ENCODE measurements at regions not wholly inside any gene's neighbourhood (a gene's known extent, or its start where the extent isn't known, plus 50 kb on each side); places are given as distances from the start of the nearest gene placed in this dataset.

DNA sequence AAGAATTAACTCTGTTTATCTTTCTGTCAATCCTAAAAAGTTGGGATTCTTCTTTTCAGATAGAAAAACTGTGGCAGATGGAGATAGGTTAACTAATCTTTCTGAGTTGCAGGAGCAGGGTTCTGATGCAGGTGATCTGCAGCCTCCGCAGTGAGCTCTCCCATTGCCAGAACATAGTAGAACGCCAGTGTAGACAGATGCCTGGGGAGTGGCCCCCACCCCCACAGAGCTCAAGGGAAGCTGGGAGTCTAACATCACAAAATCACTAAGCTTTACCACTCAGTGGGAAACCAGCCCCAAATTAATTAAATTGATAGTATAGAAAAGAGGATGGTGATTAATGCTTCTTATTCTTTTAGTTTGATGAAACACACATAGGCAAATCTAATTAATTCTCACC lies 295.0 kb upstream of the ATP10A start:
- ChIA-PET POLR2A (no interaction called here), CTCF (no interaction called here)
- DNase-seq (ENCODE audit: extremely low spot score) = no peak
- TF ChIP-seq, protein P1, sequence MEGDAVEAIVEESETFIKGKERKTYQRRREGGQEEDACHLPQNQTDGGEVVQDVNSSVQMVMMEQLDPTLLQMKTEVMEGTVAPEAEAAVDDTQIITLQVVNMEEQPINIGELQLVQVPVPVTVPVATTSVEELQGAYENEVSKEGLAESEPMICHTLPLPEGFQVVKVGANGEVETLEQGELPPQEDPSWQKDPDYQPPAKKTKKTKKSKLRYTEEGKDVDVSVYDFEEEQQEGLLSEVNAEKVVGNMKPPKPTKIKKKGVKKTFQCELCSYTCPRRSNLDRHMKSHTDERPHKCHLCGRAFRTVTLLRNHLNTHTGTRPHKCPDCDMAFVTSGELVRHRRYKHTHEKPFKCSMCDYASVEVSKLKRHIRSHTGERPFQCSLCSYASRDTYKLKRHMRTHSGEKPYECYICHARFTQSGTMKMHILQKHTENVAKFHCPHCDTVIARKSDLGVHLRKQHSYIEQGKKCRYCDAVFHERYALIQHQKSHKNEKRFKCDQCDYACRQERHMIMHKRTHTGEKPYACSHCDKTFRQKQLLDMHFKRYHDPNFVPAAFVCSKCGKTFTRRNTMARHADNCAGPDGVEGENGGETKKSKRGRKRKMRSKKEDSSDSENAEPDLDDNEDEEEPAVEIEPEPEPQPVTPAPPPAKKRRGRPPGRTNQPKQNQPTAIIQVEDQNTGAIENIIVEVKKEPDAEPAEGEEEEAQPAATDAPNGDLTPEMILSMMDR (IDR thresholded peaks at IDR 0.05; ENCODE audit: control extremely low read depth, extremely low read depth, low read depth, missing control alignments) = no peak

DNA sequence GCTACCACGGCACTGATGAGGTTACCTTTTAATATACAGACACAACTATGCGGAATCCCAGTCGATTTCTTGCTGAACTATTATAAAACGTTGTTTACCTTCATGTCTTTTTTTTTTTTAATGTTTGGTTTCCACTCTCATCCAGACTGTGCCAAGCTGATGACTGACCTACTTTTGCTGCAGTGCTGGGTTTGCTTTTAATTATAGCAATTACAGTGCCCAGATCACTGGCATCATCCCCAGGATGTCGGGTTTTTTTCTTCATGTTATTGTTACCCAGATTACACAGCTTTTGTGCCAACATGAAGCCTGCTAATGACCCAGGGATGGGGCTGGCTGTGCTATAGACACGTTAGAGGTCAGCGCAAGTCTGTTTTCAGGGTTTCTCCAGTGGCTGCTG lies 294.0 kb upstream of the ATP10A start:
- TF ChIP-seq, protein P1 (IDR thresholded peaks at IDR 0.05; ENCODE audit: control extremely low read depth, extremely low read depth, low read depth, missing control alignments) = no peak
- no peak for DNase-seq (ENCODE audit: extremely low spot score)
- ChIA-PET POLR2A (no interaction called here), CTCF (interaction anchor here (1.1 to 1.2 kb wide), 2 partner anchors 9 to 10 kb away, joined by 3 read pairs; no protein-coding TSS in a partner anchor)

DNA sequence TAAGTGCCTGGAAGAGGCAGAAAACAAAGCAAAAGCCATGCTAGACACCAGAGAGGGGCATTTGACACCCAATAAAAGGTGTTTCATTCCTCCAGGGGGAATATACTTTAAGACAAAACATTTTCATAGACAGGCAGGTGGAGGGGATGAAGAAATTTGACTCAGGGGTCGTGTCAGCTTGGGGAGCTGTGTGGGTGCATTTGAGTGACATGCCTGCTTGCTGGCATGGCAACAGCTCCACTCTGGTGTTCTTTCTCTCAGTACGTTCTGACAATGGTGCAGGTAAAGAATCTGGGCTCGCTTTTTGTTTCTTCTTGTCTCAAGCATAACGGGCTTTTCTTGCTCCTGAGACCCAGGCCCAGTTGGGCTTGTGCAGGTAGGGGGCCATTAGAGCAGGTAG lies 292.9 kb upstream of the ATP10A start:
- ChIA-PET POLR2A (no interaction called here), CTCF (interaction anchor here (1.1 kb wide), 1 partner anchor 8 kb away, joined by 3 read pairs; no protein-coding TSS in a partner anchor)
- TF ChIP-seq, protein P1 (IDR thresholded peaks at IDR 0.05; ENCODE audit: control extremely low read depth, extremely low read depth, low read depth, missing control alignments) = no peak
- no peak for DNase-seq (ENCODE audit: extremely low spot score)

DNA sequence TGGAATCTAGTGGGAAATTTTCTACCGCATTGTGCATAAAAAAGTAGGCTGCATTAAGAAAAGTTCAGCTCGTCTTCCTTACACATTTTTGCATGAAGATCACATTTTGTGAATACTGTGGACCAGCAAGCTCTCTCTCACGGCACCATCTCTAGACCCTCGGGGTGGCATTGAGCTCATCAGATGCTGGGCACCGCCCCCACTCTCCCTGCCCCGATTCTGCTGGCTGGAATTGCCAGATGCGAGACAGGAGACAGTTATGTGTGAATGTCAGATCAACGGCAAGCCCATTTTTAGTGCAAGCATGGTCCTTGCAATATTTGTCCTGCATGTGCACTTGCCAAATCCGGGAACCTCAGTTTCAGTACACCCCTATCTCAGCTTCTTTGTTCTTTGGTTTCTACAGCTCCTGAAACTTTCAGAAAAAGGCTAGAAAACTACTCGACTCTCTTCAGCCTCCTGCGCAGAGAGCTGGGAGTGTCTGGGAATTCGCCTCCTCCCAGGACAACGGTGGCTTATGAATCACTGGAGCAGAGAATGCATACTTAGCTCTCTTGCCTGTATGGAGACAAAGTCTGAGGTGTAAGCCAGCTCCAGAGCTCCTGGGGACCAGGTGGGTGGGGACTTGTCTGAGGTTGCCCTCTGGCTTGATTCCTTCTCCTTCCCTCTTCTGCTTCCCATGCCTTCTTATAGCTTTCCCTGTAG lies 285.2 kb upstream of the ATP10A start:
- TF ChIP-seq, protein P1 (IDR thresholded peaks at IDR 0.05; ENCODE audit: control extremely low read depth, extremely low read depth, low read depth, missing control alignments) = no peak
- DNase-seq (ENCODE audit: extremely low spot score) = no peak
- CTCF ChIA-PET = interaction anchor here (0.9 to 1.0 kb wide), 2 partner anchors 8 to 438 kb away, joined by 3 read pairs; no protein-coding TSS in a partner anchor
- POLR2A ChIA-PET = no interaction called here

DNA sequence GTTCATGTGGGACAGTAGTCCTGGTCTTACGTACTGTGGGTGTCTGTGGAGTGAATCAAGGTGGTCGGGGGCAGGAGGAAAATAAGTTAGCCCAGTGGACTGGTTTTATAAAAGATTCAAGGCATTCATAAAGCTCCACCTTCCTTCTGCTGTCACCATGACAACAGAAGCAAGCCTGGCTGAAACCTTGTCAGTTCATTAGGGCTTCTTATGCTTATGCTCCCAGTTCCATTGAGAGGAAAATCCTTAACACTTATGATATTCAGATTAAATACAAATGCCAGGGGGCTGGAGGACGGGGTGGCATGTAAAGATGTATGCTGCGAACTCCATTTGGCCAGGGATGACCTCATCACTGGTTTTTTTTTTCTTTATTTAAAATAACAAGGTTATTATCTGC lies 283.1 kb upstream of the ATP10A start:
- TF ChIP-seq, protein P1 (IDR thresholded peaks at IDR 0.05; ENCODE audit: control extremely low read depth, extremely low read depth, low read depth, missing control alignments) = no peak
- DNase-seq (ENCODE audit: extremely low spot score) = no peak
- ChIA-PET CTCF (interaction anchor here (0.7 kb wide), 1 partner anchor 258 kb away, joined by 3 read pairs; no protein-coding TSS in a partner anchor), POLR2A (no interaction called here)

DNA sequence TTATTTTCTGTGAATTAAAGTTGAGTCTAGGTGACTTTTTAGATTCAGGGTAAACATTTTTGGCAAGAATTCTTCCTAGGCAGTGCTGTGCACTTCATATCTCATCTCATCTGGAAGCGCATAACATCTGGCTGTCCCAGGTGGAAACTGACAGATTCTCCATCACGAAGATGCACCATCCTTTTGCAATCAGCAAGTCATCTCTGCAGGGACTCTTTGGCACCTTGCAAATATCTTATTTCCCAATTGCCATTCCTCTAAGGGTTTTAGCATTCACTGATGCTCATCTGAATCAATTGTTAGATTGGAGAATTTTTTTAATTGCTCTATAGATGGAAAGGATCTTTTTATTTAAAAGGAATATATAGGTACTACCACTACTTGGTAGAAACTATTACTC lies 282.7 kb upstream of the ATP10A start:
- no peak for DNase-seq (ENCODE audit: extremely low spot score)
- TF ChIP-seq, protein P1 (IDR thresholded peaks at IDR 0.05; ENCODE audit: control extremely low read depth, extremely low read depth, low read depth, missing control alignments) = no peak
- ChIA-PET CTCF (no interaction called here), POLR2A (no interaction called here)
